K562 (cell line): ENCODE measurements at regions not wholly inside any gene's neighbourhood (a gene's known extent, or its start where the extent isn't known, plus 50 kb on each side); places are given as distances from the start of the nearest gene placed in this dataset.

Experiments
- ATAC-seq: fragments of 200-7000 bp; cut with Tn5 transposase; 3 replicates; pipeline ENCODE4 v1.9.1; 2020; ENCODE audit warnings: moderate library complexity
- BruUV-seq: library from RNA; stranded (reverse); fragments of 400-500 nt; replicated peaks from 2 replicates; lab custom pipeline; 2021; lab: Mats Ljungman, UMichigan
- CTCF ChIA-PET: fragments of 300-600 bp; formaldehyde crosslinking; extraction: SDS; loops from one replicate; lab custom pipeline; 2021; ENCODE audit warnings: low intra/inter-chr PET ratio; lab: Yijun Ruan, JAX
- POLR2A ChIA-PET: fragments of 300-600, 350-650 bp; sonication (Branson Sonifier 250); formaldehyde crosslinking; extraction: SDS; loops from one replicate; lab custom pipeline; 2021; ENCODE audit warnings: antibody characterized with exemption, inconsistent platforms; lab: Yijun Ruan, JAX
- DNase-seq, 4 experiments: peaks; one replicate each; pipeline versions ENCODE4 v3.0.0 to v3.0.0-alpha.2; 2011 to 2018; ENCODE audit warnings: low spot score in 3 of 4, mixed read lengths in 3 of 4; ENCODE audit errors: extremely low read depth in 1 of 4
- FAIRE-seq: peaks from 2 replicates; lab custom pipeline; 2011; peaks lifted over from hg19 to GRCh38; lab: Jason Lieb, UNC
- H2AFZ ChIP-seq: 2 replicates; pipeline ENCODE4 v1.6.0; 2011; ENCODE audit warnings: low read depth, low read length, control low read depth, inconsistent platforms
- H3K27ac ChIP-seq: fragments of 200-600 bp; 3 replicates; pipeline ENCODE4 v1.8.0; 2011; ENCODE audit warnings: low read depth, mild to moderate bottlenecking, control low read depth, inconsistent platforms, low read length, moderate library complexity, mixed read lengths; ENCODE audit errors: extremely low read depth
- H3K27me3 ChIP-seq, 2 experiments: fragments of 300-600 bp in 1 of 2; 2 replicates in 1 of 2; 3 replicates in 1 of 2; pipeline versions ENCODE4 v1.6.0 to v1.8.0; 2011; ENCODE audit warnings: inconsistent platforms in 2 of 2, low read length in 2 of 2, mild to moderate bottlenecking in 1 of 2, mixed read lengths in 1 of 2, moderate library complexity in 1 of 2; ENCODE audit not compliant: control insufficient read depth in 2 of 2, insufficient read depth in 2 of 2
- H3K36me3 ChIP-seq: fragments of 300-600 bp; 3 replicates; pipeline ENCODE4 v1.8.0; 2011; ENCODE audit warnings: mild to moderate bottlenecking, low read length, inconsistent platforms; ENCODE audit not compliant: control insufficient read depth, insufficient read depth
- H3K4me1 ChIP-seq, 2 experiments: fragments of 200-600 bp in 1 of 2; replicated peaks in 1 of 2; 2 replicates in 1 of 2; 3 replicates in 1 of 2; pipeline versions ENCODE4 v1.5.1 to v1.8.0; 2011; ENCODE audit warnings: inconsistent platforms in 2 of 2, low read length in 2 of 2, mild to moderate bottlenecking in 1 of 2, mixed read lengths in 1 of 2, moderate library complexity in 1 of 2; ENCODE audit not compliant: control insufficient read depth in 2 of 2, insufficient read depth in 2 of 2
- H3K4me2 ChIP-seq: 2 replicates; pipeline ENCODE4 v1.6.1; 2011; ENCODE audit warnings: low read length, control low read depth, inconsistent platforms, mixed read lengths; ENCODE audit not compliant: insufficient read depth
- H3K4me3 ChIP-seq: fragments of 200-600 bp; sonication (generic), shearing (Covaris generic); 2 replicates; pipeline ENCODE4 v1.5.1; 2016; ENCODE audit warnings: control low read depth, inconsistent platforms
- H3K79me2 ChIP-seq: fragments of 200-600 bp; 3 replicates; pipeline ENCODE4 v1.8.0; 2011; ENCODE audit warnings: low read length, inconsistent platforms; ENCODE audit not compliant: control insufficient read depth, insufficient read depth
- H3K9ac ChIP-seq, 2 experiments: 2 replicates each; pipeline versions ENCODE4 v1.6.0 to v1.6.1; 2011; ENCODE audit warnings: low read depth in 2 of 2, low read length in 2 of 2, control low read depth in 1 of 2, inconsistent platforms in 1 of 2, mild to moderate bottlenecking in 1 of 2, mixed read lengths in 1 of 2; ENCODE audit not compliant: insufficient read depth in 1 of 2
- H3K9me1 ChIP-seq: one replicate; pipeline ENCODE4 v1.6.0; 2011; ENCODE audit warnings: inconsistent platforms, mild to moderate bottlenecking, low read length, moderate library complexity; ENCODE audit not compliant: control insufficient read depth, insufficient read depth
- H3K9me3 ChIP-seq: replicated peaks from 2 replicates; pipeline ENCODE4 v1.5.1; 2011; ENCODE audit warnings: low read depth, low read length, inconsistent platforms; ENCODE audit not compliant: control insufficient read depth, insufficient read depth
- H4K20me1 ChIP-seq: replicated peaks from 2 replicates; pipeline ENCODE4 v1.6.1; 2011; ENCODE audit warnings: low read length, inconsistent platforms, mixed read lengths; ENCODE audit not compliant: control insufficient read depth, insufficient read depth
- DIDO1 ChIP-seq: fragments of 450-650 bp; IDR thresholded peaks from 2 replicates; pipeline ENCODE4 v1.6.1; 2016; ENCODE audit warnings: low read depth, missing biosample characterization, missing genetic modification characterization
- E2F3 ChIP-seq: fragments of 250-450 bp; sonication (Bioruptor Pico); IDR thresholded peaks from 2 replicates; pipeline ENCODE4 v1.4.0; 2020; ENCODE audit warnings: mild to moderate bottlenecking
- NFYB ChIP-seq: IDR thresholded peaks from 2 replicates; pipeline ENCODE4 v1.6.1; 2011; ENCODE audit warnings: mild to moderate bottlenecking, moderate library complexity; ENCODE audit not compliant: insufficient read length; ENCODE audit errors: extremely low read depth
- NONO ChIP-seq, 2 experiments: fragments of 200-400 bp in 1 of 2; fragments of 450-650 bp in 1 of 2; formaldehyde crosslinking in 1 of 2; IDR thresholded peaks; 2 replicates each; pipeline ENCODE4 v1.6.1; 2017; ENCODE audit warnings: low read depth in 2 of 2, mild to moderate bottlenecking in 2 of 2, moderate library complexity in 2 of 2, low read length in 1 of 2
- RBM14 ChIP-seq: fragments of 200-400 bp; formaldehyde crosslinking; IDR thresholded peaks from 2 replicates; pipeline ENCODE4 v1.6.1; 2018; ENCODE audit warnings: low read depth, mild to moderate bottlenecking, low read length, moderate library complexity, borderline replicate concordance; ENCODE audit not compliant: insufficient read depth
- TCF7 ChIP-seq: sonication (generic); IDR thresholded peaks from 2 replicates; pipeline ENCODE4 v1.6.1; 2016; ENCODE audit warnings: antibody characterized with exemption, borderline replicate concordance
- ZNF12 ChIP-seq: sonication (generic); formaldehyde crosslinking; IDR thresholded peaks from 2 replicates; pipeline ENCODE4 v1.4.0; 2020; ENCODE audit warnings: mild to moderate bottlenecking, missing genetic modification reagents
- ZNF140 ChIP-seq: fragments of 250-450 bp; sonication (Bioruptor Pico); IDR thresholded peaks from 2 replicates; pipeline ENCODE4 v1.8.0; 2021; ENCODE audit warnings: moderate library complexity, mild to moderate bottlenecking, inconsistent platforms
- ZNF507 ChIP-seq: conservative IDR thresholded peaks from 2 replicates; pipeline ENCODE4 v1.6.1; 2017; ENCODE audit warnings: missing genetic modification characterization, missing compliant biosample characterization
- ZNF561 ChIP-seq: fragments of 450-650 bp; formaldehyde crosslinking; conservative IDR thresholded peaks from 2 replicates; pipeline ENCODE4 v1.4.0; 2020; ENCODE audit warnings: mild to moderate bottlenecking, moderate library complexity
- WGBS: fragments of 100-300 bp; shearing (Covaris generic); methylation state at CpG from one replicate; pipeline ENCODE4 v1.1.6; 2016; ENCODE audit warnings: low coverage, mixed read lengths; ENCODE audit not compliant: insufficient coverage; ENCODE audit errors: missing lambda C conversion rate; 5-methylcytosine and 5-hydroxymethylcytosine counted together
- in situ Hi-C: fragments of 300-500 bp; cut with MboI; formaldehyde crosslinking; loops from 4 replicates; pipeline ENCODE4 v1.15.0; 2018; ENCODE audit warnings: inconsistent platforms, mixed read lengths
- intact Hi-C: fragments of 100-400 bp; cut with micrococcal nuclease; formaldehyde crosslinking; loops from 2 replicates; pipeline ENCODE4 v1.14.2; 2022
- TF ChIP-seq, protein P1 (sequence below): fragments of 450-650 bp; IDR thresholded peaks from 2 replicates; pipeline ENCODE4 v1.6.1; 2018; ENCODE audit not compliant: partially characterized antibody
- TF ChIP-seq, protein P2 (sequence below): fragments of 250-450 bp; sonication (Bioruptor Pico); IDR thresholded peaks from 2 replicates; pipeline ENCODE4 v1.5.0; 2020; ENCODE audit warnings: mild to moderate bottlenecking, borderline replicate concordance
- TF ChIP-seq, protein P3 (sequence below): fragments of 250-450 bp; sonication (Bioruptor Pico); IDR thresholded peaks from 2 replicates; pipeline ENCODE4 v1.5.0; 2021; ENCODE audit warnings: mild to moderate bottlenecking, moderate library complexity

DNA sequence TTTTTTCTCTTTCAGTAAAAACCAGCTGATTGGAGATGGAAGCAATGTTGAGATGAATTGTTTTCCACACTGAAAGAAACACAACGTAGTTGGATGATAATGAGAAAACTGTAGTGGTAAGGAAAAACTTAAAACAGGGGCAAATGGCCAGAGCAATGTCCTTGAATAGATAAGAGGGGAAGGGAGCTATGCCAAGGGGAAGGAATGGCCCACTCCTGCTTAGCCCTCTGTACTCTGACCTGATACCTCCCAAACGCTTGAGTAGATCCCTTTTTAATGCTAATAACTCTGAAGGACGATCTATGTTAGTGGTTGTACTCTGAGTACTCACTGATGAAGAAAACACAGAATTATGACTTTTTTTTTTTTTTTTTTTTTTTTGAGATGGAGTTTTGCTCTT, 114.7 kb upstream of the DAB2 start:
- ChIA-PET CTCF (no interaction called here), POLR2A (no interaction called here)
- TF ChIP-seq, protein P1, sequence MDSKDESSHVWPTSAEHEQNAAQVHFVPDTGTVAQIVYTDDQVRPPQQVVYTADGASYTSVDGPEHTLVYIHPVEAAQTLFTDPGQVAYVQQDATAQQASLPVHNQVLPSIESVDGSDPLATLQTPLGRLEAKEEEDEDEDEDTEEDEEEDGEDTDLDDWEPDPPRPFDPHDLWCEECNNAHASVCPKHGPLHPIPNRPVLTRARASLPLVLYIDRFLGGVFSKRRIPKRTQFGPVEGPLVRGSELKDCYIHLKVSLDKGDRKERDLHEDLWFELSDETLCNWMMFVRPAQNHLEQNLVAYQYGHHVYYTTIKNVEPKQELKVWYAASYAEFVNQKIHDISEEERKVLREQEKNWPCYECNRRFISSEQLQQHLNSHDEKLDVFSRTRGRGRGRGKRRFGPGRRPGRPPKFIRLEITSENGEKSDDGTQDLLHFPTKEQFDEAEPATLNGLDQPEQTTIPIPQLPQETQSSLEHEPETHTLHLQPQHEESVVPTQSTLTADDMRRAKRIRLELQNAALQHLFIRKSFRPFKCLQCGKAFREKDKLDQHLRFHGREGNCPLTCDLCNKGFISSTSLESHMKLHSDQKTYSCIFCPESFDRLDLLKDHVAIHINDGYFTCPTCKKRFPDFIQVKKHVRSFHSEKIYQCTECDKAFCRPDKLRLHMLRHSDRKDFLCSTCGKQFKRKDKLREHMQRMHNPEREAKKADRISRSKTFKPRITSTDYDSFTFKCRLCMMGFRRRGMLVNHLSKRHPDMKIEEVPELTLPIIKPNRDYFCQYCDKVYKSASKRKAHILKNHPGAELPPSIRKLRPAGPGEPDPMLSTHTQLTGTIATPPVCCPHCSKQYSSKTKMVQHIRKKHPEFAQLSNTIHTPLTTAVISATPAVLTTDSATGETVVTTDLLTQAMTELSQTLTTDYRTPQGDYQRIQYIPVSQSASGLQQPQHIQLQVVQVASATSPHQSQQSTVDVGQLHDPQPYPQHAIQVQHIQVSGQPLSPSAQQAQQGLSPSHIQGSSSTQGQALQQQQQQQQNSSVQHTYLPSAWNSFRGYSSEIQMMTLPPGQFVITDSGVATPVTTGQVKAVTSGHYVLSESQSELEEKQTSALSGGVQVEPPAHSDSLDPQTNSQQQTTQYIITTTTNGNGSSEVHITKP, result no peak
- TF ChIP-seq, protein P2, sequence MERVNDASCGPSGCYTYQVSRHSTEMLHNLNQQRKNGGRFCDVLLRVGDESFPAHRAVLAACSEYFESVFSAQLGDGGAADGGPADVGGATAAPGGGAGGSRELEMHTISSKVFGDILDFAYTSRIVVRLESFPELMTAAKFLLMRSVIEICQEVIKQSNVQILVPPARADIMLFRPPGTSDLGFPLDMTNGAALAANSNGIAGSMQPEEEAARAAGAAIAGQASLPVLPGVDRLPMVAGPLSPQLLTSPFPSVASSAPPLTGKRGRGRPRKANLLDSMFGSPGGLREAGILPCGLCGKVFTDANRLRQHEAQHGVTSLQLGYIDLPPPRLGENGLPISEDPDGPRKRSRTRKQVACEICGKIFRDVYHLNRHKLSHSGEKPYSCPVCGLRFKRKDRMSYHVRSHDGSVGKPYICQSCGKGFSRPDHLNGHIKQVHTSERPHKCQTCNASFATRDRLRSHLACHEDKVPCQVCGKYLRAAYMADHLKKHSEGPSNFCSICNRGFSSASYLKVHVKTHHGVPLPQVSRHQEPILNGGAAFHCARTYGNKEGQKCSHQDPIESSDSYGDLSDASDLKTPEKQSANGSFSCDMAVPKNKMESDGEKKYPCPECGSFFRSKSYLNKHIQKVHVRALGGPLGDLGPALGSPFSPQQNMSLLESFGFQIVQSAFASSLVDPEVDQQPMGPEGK (CRISPR knock-in tag), result no peak
- no peak for TF ChIP-seq DIDO1 (tag)
- no peak for TF ChIP-seq NFYB
- no peak for TF ChIP-seq NONO (IDR thresholded peaks at IDR 0.05; ENCODE audit: low read depth in 2 of 2, low read length in 1 of 2)
- no peak for TF ChIP-seq ZNF140 (CRISPR knock-in tag)
- no peak for TF ChIP-seq E2F3
- no peak for TF ChIP-seq ZNF12 (CRISPR knock-in tag)
- no peak for TF ChIP-seq TCF7
- no peak for TF ChIP-seq RBM14
- TF ChIP-seq ZNF507, result no peak
- TF ChIP-seq ZNF561 (CRISPR knock-in tag), result no peak
- TF ChIP-seq, protein P3, sequence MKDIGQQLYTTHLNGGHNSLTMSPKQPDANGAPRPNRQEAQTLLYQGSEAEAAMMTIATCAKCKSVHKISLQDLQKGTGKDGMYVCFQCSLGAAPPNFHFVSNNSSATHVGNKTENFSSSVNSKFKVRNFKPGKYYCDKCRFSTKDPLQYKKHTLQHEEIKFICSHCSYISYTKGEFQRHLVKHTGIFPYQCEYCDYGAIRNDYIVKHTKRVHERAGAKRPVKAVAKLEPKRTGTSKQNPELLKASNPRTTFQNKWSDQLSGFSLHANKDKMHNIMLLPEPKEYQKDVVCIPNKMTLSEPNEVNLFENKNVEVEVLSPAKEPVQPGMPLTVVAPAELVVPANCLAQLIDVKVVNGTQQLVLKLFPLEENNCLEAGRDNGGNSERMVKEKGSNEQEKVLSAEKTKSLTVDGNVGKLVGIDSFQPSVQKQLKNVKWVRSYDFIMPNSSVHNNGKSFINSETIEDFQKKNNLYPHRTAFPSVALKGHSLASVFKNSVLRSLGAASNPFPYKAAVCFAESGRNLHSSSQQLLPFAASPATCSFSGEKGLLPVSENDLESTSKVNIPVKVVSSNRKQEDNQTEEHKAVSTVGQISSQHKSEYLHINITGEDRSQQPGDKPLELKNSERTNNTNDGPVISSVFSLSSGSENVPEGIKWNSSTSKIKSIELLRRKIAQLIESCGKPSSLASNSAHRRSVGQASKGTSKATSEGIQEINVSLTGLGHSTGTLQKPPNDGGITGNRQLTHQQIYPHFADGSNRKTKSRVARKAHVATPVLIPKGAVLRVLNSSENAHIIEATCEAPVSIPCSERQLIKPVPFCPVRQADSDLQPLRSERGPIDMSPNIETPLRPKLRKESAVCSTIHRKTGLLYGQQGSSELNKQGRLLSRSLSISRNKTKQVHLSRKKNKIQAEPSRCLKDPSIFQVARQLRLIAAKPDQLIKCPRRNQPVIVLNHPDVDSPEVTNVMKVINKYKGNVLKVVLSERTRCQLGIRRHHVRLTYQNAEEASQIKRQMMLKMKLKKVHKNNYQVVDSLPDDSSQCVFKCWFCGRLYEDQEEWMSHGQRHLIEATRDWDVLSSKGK (CRISPR knock-in tag), result no peak
- Histone ChIP-seq H3K9ac (no peak overlapping the region), H3K27me3 (peaks cover 0 to 5% of the 10 kb centered on the region in 2 experiments; a peak in 1 of 5 replicates), H4K20me1 (no peaks in the 10 kb centered on the region), H3K36me3 (no peaks in the 10 kb centered on the region), H3K4me1 (peaks cover 0 to 8% of the 10 kb centered on the region in 2 experiments; a peak in 2 of 5 replicates), H3K9me1 (no peaks in the 10 kb centered on the region), H3K4me3 (no peak overlapping the region), H3K27ac (no peak overlapping the region), H3K79me2 (no peaks in the 10 kb centered on the region), H2AFZ (no peak overlapping the region), H3K9me3 (no peaks in the 10 kb centered on the region), H3K4me2 (no peak overlapping the region)
- ATAC-seq (no peak), FAIRE-seq (no peak), DNase-seq (no peak)
- WGBS, result 0% methylated on average over 3 of the region's 3 CpGs
- no TSS peak for BruUV-seq
- intact Hi-C loops (no loop called here), in situ Hi-C loops (loop anchor here (5.0 kb wide), 1 partner anchor 167 kb away; no protein-coding TSS in a partner anchor)
